ENCODE measurements at regions not wholly inside any gene's neighbourhood (a gene's known extent, or its start where the extent isn't known, plus 50 kb on each side); places are given as distances from the start of the nearest gene placed in this dataset.

DNA sequence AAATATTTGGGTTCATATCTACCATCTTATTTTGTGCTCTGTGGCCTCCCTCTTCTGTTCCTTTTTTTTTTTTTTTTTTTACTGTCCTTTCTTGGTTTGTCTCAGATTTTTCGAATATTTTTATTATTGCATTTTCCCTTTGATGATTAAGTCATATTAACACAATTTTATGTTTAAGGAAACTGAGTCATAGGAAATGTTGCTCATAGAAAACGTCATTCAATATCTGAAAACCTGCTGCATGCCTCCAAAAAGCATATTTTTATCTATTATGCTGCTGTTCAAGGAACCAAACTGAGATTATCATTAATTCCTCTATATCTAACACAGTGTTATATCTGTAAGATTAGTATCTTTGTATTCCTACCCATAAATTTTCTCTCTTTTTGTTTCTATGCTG lies 614.3 kb upstream of the SLC8A1 start:
- H3K4me3 ChIP-seq, result no peak overlapping the region
- 79 to 81% methylated on average over 2 of the region's 2 CpGs for WGBS, 2 donors
- TF ChIP-seq, protein P1, sequence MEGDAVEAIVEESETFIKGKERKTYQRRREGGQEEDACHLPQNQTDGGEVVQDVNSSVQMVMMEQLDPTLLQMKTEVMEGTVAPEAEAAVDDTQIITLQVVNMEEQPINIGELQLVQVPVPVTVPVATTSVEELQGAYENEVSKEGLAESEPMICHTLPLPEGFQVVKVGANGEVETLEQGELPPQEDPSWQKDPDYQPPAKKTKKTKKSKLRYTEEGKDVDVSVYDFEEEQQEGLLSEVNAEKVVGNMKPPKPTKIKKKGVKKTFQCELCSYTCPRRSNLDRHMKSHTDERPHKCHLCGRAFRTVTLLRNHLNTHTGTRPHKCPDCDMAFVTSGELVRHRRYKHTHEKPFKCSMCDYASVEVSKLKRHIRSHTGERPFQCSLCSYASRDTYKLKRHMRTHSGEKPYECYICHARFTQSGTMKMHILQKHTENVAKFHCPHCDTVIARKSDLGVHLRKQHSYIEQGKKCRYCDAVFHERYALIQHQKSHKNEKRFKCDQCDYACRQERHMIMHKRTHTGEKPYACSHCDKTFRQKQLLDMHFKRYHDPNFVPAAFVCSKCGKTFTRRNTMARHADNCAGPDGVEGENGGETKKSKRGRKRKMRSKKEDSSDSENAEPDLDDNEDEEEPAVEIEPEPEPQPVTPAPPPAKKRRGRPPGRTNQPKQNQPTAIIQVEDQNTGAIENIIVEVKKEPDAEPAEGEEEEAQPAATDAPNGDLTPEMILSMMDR (IDR thresholded peaks at IDR 0.05), result no peak
- H3K9me3 ChIP-seq, result no peaks in the 10 kb centered on the region
- no peaks in the 10 kb centered on the region for H3K27me3 ChIP-seq
- H3K27ac ChIP-seq, result no peak overlapping the region
- H3K4me1 ChIP-seq, result no peaks in the 10 kb centered on the region
- DNase-seq (no peak), ATAC-seq (no peak)
- intact Hi-C loops (cut with DNase I), result no loop called here
- no peaks in the 10 kb centered on the region for H3K36me3 ChIP-seq

DNA sequence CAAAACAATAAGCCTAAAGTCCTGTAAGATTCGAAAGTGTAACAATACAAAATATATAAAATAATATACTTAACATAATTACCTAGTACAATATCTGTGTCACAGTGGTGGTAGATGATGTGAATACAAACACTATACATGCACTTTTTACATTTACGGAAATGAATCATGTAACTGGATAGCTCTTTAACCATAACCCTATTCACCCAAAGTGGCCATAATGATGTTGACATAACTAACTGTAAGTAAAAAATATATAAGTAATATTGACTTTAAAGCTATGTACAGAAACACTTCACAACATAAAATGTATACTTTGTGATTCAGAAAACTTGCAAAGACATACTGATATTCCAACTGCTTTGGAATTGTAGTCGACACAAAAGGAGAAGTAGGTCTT lies 616.9 kb upstream of the SLC8A1 start:
- H3K4me1 ChIP-seq, result no peaks in the 10 kb centered on the region
- no peaks in the 10 kb centered on the region for H3K27me3 ChIP-seq
- H3K36me3 ChIP-seq, result no peaks in the 10 kb centered on the region
- H3K9me3 ChIP-seq, result no peaks in the 10 kb centered on the region
- DNase-seq (no peak), ATAC-seq (no peak)
- intact Hi-C loops (cut with DNase I), result no loop called here
- TF ChIP-seq, protein P1 (IDR thresholded peaks at IDR 0.05), result no peak
- 78 to 85% methylated on average over 3 of the region's 3 CpGs for WGBS, 2 donors
- no peak overlapping the region for H3K4me3 ChIP-seq
- H3K27ac ChIP-seq, result no peak overlapping the region

- H3K27ac ChIP-seq, result no peak overlapping the region
- H3K4me3 ChIP-seq, result no peak overlapping the region
- 92 to 94% methylated on average over 1 of the region's 1 CpG for WGBS, 2 donors
- intact Hi-C loops (cut with DNase I), result no loop called here
- DNase-seq, result no peak
- peaks cover 0 to 17% (median 0%) of the 10 kb centered on the region in 11 donors for H3K9me3 ChIP-seq
- H3K27me3 ChIP-seq, result peaks cover 0 to 4% (median 0%) of the 10 kb centered on the region in 7 donors
- no peaks in the 10 kb centered on the region for H3K36me3 ChIP-seq
- no peak for ATAC-seq
- H3K4me1 ChIP-seq, result no peaks in the 10 kb centered on the region
- TF ChIP-seq, protein P1 (IDR thresholded peaks at IDR 0.05), result no peak
Observed at GRCh38 chr2:41078341-41078740, 626.5 kb upstream of the SLC8A1 start.

GRCh38 chr2:41079011-41079410 lies 627.1 kb upstream of the SLC8A1 start:
- 51 to 61% methylated on average over 1 of the region's 1 CpG for WGBS, 2 donors
- H3K4me1 ChIP-seq, result no peaks in the 10 kb centered on the region
- intact Hi-C loops (cut with DNase I), result no loop called here
- peaks cover 0 to 17% (median 0%) of the 10 kb centered on the region in 11 donors for H3K9me3 ChIP-seq
- peaks cover 0 to 4% (median 0%) of the 10 kb centered on the region in 7 donors for H3K27me3 ChIP-seq
- H3K27ac ChIP-seq, result no peak overlapping the region
- no peak overlapping the region for H3K4me3 ChIP-seq
- TF ChIP-seq, protein P1 (IDR thresholded peaks at IDR 0.05), result no peak
- ATAC-seq (no peak), DNase-seq (no peak)
- H3K36me3 ChIP-seq, result no peaks in the 10 kb centered on the region

Measured in heart right ventricle (tissue), 16 donors.